ENCODE measurements at regions not wholly inside any gene's neighbourhood (a gene's known extent, or its start where the extent isn't known, plus 50 kb on each side); places are given as distances from the start of the nearest gene placed in this dataset.
"Not testable (repeated sequence)": the region's sequence is repeated elsewhere in the genome, so short reads cannot be mapped to it uniquely, and the experiment has no call there.

- DNase-seq = no peak
These were observed 232.1 kb upstream of the TRIB2 start for GRCh38 chr2:12484536-12485115.

- no peak for DNase-seq
These were observed 230.3 kb upstream of the TRIB2 start for GRCh38 chr2:12486205-12487118.

GRCh38 chr2:12487253-12488004 lies 229.3 kb upstream of the TRIB2 start:
- no peak for DNase-seq

- no peak for DNase-seq
These were observed 228.1 kb upstream of the TRIB2 start for GRCh38 chr2:12488352-12489318.

GRCh38 chr2:12490641-12491040 lies 226.1 kb upstream of the TRIB2 start:
- DNase-seq = no peak

- DNase-seq = not testable (repeated sequence)
These were observed 224.4 kb upstream of the TRIB2 start for GRCh38 chr2:12492360-12492759.

GRCh38 chr2:12493031-12493513 lies 223.7 kb upstream of the TRIB2 start:
- DNase-seq = no peak

- no peak for DNase-seq
These were observed 221.4 kb upstream of the TRIB2 start for GRCh38 chr2:12495247-12495868.

- no peak for DNase-seq
These were observed 218.4 kb upstream of the TRIB2 start for GRCh38 chr2:12498286-12498685.

GRCh38 chr2:12498704-12499103 lies 218.0 kb upstream of the TRIB2 start:
- DNase-seq = no peak

- DNase-seq = no peak
These were observed 215.8 kb upstream of the TRIB2 start for GRCh38 chr2:12500899-12501298.

- no peak for DNase-seq
These were observed 215.1 kb upstream of the TRIB2 start for GRCh38 chr2:12501469-12502158.

GRCh38 chr2:12502759-12503158 lies 214.0 kb upstream of the TRIB2 start:
- DNase-seq = no peak

GRCh38 chr2:12504443-12504842 lies 212.3 kb upstream of the TRIB2 start:
- no peak for DNase-seq

- DNase-seq = no peak
These were observed 209.9 kb upstream of the TRIB2 start for GRCh38 chr2:12506846-12507245.

GRCh38 chr2:12507295-12507694 lies 209.4 kb upstream of the TRIB2 start:
- DNase-seq = peak; percentile 88

- DNase-seq = no peak
These were observed 206.7 kb upstream of the TRIB2 start for GRCh38 chr2:12510070-12510469.

- DNase-seq = no peak
These were observed 203.4 kb upstream of the TRIB2 start for GRCh38 chr2:12513339-12513738.

- no peak for DNase-seq
These were observed 202.6 kb upstream of the TRIB2 start for GRCh38 chr2:12514168-12514567.

- no peak for DNase-seq
These were observed 201.9 kb upstream of the TRIB2 start for GRCh38 chr2:12514631-12515437.

Measured in DMS79 treated with DMSO at 0.1 percent for 48 hours (cell line).